LNCaP clone FGC (cell line): ENCODE measurements at regions not wholly inside any gene's neighbourhood (a gene's known extent, or its start where the extent isn't known, plus 50 kb on each side); places are given as distances from the start of the nearest gene placed in this dataset.

ENCODE experiments used
- DNase-seq: peaks from one replicate; pipeline ENCODE4 v3.0.0-alpha.2; 2011; ENCODE audit warnings: low read depth
- H3K4me3 ChIP-seq: 2 replicates; pipeline ENCODE4 v1.5.1; 2011; ENCODE audit warnings: mild to moderate bottlenecking, low read depth, low read length, control low read depth
- CTCF ChIP-seq: IDR thresholded peaks from 2 replicates; pipeline ENCODE4 v1.5.1; 2012; ENCODE audit warnings: mild to moderate bottlenecking; ENCODE audit not compliant: control insufficient read depth, insufficient read depth; ENCODE audit errors: extremely low read depth

GRCh38 chr13:76440568-76440967 lies 445.6 kb downstream of the KCTD12 start:
- no peak for TF ChIP-seq CTCF
- DNase-seq, result no peak
- H3K4me3 ChIP-seq, result no peak overlapping the region

- no peak for DNase-seq
Measured at GRCh38 chr13:76439546-76439945, 446.7 kb downstream of the KCTD12 start.

GRCh38 chr13:76438050-76438449 lies 448.2 kb downstream of the KCTD12 start:
- no peak for DNase-seq
- no peak overlapping the region for H3K4me3 ChIP-seq
- no peak for TF ChIP-seq CTCF

More at GRCh38 chr13:76439546-76439945, 446.7 kb downstream of the KCTD12 start:
- TF ChIP-seq CTCF, result no peak
- H3K4me3 ChIP-seq, result no peak overlapping the region

GRCh38 chr13:76425935-76426334 lies 460.3 kb downstream of the KCTD12 start:
- DNase-seq, result no peak
- no peak overlapping the region for H3K4me3 ChIP-seq
- no peak for TF ChIP-seq CTCF

- no peak for TF ChIP-seq CTCF
- no peak overlapping the region for H3K4me3 ChIP-seq
- no peak for DNase-seq
Measured at GRCh38 chr13:76421011-76421410, 465.2 kb downstream of the KCTD12 start.

GRCh38 chr13:76418404-76418803 lies 467.8 kb downstream of the KCTD12 start:
- no peak for DNase-seq
- no peak for TF ChIP-seq CTCF
- no peak overlapping the region for H3K4me3 ChIP-seq

- no peak overlapping the region for H3K4me3 ChIP-seq
- TF ChIP-seq CTCF, result no peak
- DNase-seq, result no peak
Measured at GRCh38 chr13:76414320-76414719, 471.9 kb downstream of the KCTD12 start.
